Fibroblast of peridontal ligament (primary cell): ENCODE measurements at regions not wholly inside any gene's neighbourhood (a gene's known extent, or its start where the extent isn't known, plus 50 kb on each side); places are given as distances from the start of the nearest gene placed in this dataset.

Experiments used
- DNase-seq: peaks from one replicate; pipeline ENCODE4 v3.0.0-alpha.2; 2010; ENCODE audit errors: extremely low read depth

GRCh38 chr18:8458546-8459215 lies 150.6 kb upstream of the RAB12 start:
- DNase-seq = no peak

DNA sequence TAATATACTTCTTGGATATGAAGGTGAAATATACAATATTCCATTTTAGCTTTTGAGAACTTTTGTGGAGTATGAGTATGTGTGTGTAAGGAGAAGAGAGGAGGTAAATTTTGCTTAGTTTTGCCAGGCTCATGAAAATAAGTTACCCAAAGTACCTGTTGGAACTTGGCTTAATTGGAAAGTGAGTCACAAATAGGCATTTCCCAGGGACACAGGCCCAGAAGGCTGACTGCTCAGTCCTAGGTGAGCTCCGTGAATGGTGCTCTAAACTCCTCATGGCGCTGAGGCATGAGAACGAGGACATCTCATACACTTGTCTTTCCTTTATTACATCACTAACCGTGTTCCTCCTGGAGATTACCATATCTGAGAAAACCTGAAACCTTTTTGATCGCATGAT lies 148.5 kb upstream of the RAB12 start:
- no peak for DNase-seq

- no peak for DNase-seq
Observed at GRCh38 chr18:8461544-8461943, 147.7 kb upstream of the RAB12 start.

DNA sequence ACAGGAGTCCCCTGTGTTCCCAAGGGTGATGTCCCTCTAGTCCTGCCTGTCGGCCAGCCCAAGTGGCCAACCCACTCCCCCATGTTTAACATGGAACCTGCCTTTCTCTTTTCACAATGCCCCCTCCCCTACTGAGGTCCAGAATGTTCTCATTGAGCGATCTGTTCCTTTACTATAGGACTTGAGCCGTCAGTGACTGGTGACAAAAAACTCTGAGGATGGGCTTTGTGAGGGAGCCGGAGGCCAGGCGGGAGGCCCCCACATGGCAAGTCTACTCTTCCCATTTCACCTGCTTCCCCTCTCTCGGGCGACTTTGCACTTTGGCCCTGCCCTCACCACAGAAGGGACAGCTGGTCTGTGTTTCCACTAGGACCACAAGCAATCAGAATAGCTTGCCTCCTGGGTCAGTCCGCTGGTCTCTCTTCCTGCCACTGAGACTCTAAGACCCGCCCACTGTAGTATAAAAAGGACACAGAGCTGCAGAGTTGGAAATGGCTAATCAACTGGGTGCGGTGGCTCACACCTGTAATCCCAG lies 146.5 kb upstream of the RAB12 start:
- no peak for DNase-seq

- DNase-seq = no peak
Observed at GRCh38 chr18:8463791-8464190, 145.4 kb upstream of the RAB12 start.

DNA sequence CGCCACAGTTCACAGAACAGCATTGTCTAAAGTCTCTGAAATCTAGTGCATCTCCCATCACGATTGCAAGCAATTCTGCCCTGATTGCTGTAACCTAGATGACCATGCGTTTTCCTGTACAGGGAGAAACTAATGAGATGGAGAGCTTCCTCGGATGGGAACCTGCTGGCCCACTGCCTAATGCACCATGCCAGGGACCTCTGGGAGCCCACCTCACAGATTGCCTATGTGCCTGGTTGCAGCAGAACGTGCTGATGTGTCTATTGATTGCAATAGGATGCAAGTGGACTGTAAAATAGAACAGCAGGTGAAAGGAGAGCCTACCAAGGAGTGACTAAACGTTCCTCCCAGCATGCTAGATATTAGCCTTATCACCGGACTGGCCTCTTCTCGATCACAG lies 141.0 kb upstream of the RAB12 start:
- DNase-seq = no peak

DNA sequence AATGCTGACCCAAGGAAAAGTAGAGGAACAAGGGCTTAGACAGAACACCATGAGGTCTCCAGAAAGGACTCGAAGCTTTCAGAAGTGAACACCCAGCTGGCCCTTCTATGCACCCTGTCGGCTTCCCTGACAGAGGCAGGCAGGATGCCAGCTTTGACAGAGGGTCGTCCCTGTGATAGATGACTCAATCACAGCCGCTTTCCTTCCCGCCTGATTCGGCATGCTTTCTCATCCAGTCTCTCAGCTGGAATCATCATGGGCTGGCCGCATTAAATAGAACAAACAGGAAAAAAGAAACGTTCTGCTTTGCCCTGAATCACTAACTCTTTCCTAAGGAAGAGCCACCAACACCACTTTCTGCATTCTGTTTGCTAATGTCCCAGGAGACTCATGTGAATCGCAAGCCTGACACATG lies 140.3 kb upstream of the RAB12 start:
- peak; percentile 2 for DNase-seq

DNA sequence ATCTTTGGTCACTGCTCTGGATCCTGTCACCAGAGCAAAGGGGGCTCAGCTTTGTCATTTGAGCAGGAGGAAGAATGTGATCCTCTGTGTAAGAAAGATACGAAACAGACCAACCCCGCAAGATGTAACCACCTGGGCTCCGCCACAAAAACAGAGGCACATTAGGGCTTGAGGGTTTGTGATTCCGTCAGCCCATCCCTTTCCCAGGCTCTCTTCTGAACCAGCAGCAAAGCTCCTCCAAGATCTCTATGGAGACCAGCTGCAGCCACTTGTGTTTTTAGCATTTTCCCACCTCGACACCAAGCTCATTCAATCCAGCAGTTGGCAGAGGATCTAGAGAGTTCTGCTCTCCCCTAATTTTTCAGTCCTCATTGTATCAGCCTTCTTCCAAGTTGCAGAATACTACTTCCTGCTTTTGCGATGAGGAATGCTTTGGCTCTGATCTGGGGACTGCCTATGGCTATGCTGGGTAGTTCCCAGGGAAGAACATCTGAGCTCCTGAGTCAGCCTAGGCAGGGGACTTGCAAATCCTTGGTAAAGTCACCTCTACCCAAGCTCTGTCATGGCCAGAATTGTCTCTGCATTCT lies 139.6 kb upstream of the RAB12 start:
- DNase-seq = peak; percentile 13

GRCh38 chr18:8471372-8471771 lies 137.9 kb upstream of the RAB12 start:
- DNase-seq = peak; percentile 4

- no peak for DNase-seq
Observed at GRCh38 chr18:8474661-8475060, 134.6 kb upstream of the RAB12 start.

- DNase-seq = no peak
Observed at GRCh38 chr18:8477615-8478014, 131.6 kb upstream of the RAB12 start.

DNA sequence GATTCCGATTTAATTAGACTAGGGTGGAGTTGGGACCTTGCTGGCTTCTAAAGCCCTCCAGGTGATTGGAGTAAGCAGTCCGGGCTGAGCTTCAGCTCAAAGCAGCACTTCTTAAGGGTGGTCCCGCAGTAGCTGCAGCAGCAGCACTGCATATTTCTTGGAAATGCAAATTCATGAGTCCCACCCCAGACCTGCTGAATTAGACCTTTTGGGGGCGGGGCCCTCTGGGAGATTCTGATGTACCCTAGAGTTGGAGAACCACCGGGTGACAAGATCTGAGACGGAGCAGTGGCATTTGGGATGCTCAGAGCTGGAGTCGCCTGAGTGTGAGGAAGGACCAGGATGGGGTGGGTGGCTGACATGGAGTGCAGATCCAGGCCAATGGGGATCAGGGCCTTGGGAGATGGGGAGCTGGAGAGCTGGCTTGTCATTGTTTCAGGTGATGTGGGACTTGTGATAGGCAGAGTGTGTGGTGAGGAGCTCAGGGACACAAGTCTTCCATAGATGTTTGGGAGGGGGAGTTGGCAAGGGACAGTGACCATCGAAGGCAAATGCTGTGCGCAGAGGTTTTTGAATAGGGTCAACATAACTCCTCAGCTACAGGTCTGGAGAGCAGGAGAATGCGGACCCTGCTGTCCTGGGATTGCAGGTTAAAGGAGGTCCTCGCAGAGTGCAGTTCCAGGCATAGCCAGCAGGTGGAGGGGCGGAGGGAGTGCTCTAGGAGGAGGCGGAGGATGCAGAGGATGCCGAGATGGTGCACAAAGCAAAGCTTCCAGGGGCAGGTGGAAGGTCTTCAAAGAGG lies 130.9 kb upstream of the RAB12 start:
- peak; percentile 41 for DNase-seq

- DNase-seq = no peak
Observed at GRCh38 chr18:8478968-8479370, 130.3 kb upstream of the RAB12 start.

GRCh38 chr18:8479789-8480188 lies 129.4 kb upstream of the RAB12 start:
- DNase-seq = no peak

- DNase-seq = peak; percentile 72
Observed at GRCh38 chr18:8480506-8481328, 128.5 kb upstream of the RAB12 start.

DNA sequence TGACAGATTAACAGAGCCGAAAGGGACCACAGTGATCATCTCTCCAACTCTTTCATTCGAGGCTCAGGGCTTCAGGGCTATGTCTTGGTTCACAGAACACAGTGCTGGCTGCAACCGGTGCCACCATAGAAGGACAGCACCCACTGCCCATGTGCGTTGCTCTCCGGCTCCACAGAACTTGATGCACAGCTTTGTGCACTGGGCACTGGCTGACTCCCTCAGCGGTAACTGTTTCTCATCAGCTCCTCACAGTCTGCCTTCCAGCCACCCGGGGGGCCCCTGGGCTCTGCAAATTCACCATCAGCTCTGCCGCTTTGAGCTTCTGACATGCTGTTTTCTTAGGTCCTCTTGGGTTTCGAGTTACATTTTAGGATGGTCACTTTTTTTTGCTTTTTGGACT lies 124.3 kb upstream of the RAB12 start:
- no peak for DNase-seq

GRCh38 chr18:8489761-8490160 lies 119.5 kb upstream of the RAB12 start:
- no peak for DNase-seq

GRCh38 chr18:8491516-8491915 lies 117.7 kb upstream of the RAB12 start:
- DNase-seq = no peak

- no peak for DNase-seq
Observed at GRCh38 chr18:8493141-8493540, 116.1 kb upstream of the RAB12 start.

GRCh38 chr18:8496186-8496585 lies 113.1 kb upstream of the RAB12 start:
- peak; percentile 35 for DNase-seq

DNA sequence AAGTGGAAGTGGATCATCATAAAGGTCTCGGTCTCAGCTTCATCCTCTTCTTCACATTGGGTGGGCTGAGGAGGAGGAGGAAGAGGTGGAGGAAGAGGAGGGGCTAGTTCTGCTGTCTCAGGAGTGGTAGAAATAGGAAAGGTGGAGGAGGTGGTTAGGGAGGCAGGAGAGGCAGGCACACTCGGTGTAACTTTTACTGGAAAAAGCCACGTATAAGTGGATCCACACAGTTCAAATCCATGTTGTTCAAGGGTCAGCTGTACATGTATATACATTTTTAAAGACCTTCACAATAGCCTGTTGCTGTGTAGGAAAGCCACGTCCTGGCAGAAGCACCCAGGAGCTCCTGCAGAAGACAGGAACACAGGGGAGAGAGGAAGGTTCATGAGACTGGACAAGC lies 110.3 kb upstream of the RAB12 start:
- no peak for DNase-seq
